Fibroblast of villous mesenchyme (primary cell): ENCODE measurements at regions not wholly inside any gene's neighbourhood (a gene's known extent, or its start where the extent isn't known, plus 50 kb on each side); places are given as distances from the start of the nearest gene placed in this dataset.

Experiments
- DNase-seq: peaks from one replicate; pipeline ENCODE4 v3.0.0-alpha.2; 2010; ENCODE audit warnings: low read depth
- H3K4me3 ChIP-seq: 2 replicates; pipeline ENCODE4 v1.5.1; 2011; ENCODE audit warnings: low read depth, mild to moderate bottlenecking, low read length
- CTCF ChIP-seq: IDR thresholded peaks from 2 replicates; pipeline ENCODE4 v1.5.1; 2012; ENCODE audit warnings: low read depth, mild to moderate bottlenecking, low read length; ENCODE audit not compliant: insufficient read depth

- no peak overlapping the region for H3K4me3 ChIP-seq
- no peak for TF ChIP-seq CTCF
- DNase-seq, result no peak
Observed at GRCh38 chr6:137434640-137435039, 59.6 kb downstream of the OLIG3 start.

GRCh38 chr6:137432054-137432611, 62.1 kb downstream of the OLIG3 start:
- no peak overlapping the region for H3K4me3 ChIP-seq

GRCh38 chr6:137430954-137431353, 63.2 kb downstream of the OLIG3 start:
- no peak for TF ChIP-seq CTCF
- DNase-seq, result no peak
- no peak overlapping the region for H3K4me3 ChIP-seq

More at GRCh38 chr6:137432054-137432611, 62.1 kb downstream of the OLIG3 start:
- no peak for TF ChIP-seq CTCF
- DNase-seq, result no peak

GRCh38 chr6:137427656-137428290, 66.4 kb downstream of the OLIG3 start:
- DNase-seq, result no peak
- no peak overlapping the region for H3K4me3 ChIP-seq

GRCh38 chr6:137426007-137426689, 68.0 kb downstream of the OLIG3 start:
- TF ChIP-seq CTCF, result no peak
- DNase-seq, result no peak
- no peak overlapping the region for H3K4me3 ChIP-seq

More at GRCh38 chr6:137427656-137428290, 66.4 kb downstream of the OLIG3 start:
- no peak for TF ChIP-seq CTCF

GRCh38 chr6:137424251-137424650, 69.9 kb downstream of the OLIG3 start:
- DNase-seq, result no peak
- TF ChIP-seq CTCF, result no peak
- H3K4me3 ChIP-seq, result no peak overlapping the region
